CD14-positive monocyte (primary cell): ENCODE measurements at regions not wholly inside any gene's neighbourhood (a gene's known extent, or its start where the extent isn't known, plus 50 kb on each side); places are given as distances from the start of the nearest gene placed in this dataset.

Experiments used
- DNase-seq, 3 donors: peaks; one replicate each; pipeline ENCODE4 v3.0.0-alpha.2; 2011 to 2022
- H2AFZ ChIP-seq: 2 replicates; pipeline ENCODE4 v1.6.0; 2012; ENCODE audit warnings: mild to moderate bottlenecking, low read depth, low read length, inconsistent platforms; ENCODE audit not compliant: insufficient read depth, poor library complexity, severe bottlenecking
- H3K27ac ChIP-seq, 2 donors: 1 replicate in 1 of 2; 2 replicates in 1 of 2; pipeline ENCODE4 v1.5.1; 2012 to 2013; ENCODE audit warnings: low read length in 2 of 2, control low read depth in 1 of 2, inconsistent platforms in 1 of 2, low read depth in 1 of 2, mild to moderate bottlenecking in 1 of 2
- H3K27me3 ChIP-seq, 2 donors: one replicate each; pipeline versions ENCODE4 v1.6.0 to v1.6.1; 2011 to 2013; ENCODE audit warnings: low read length in 2 of 2; ENCODE audit not compliant: control insufficient read depth in 2 of 2, insufficient read depth in 2 of 2
- H3K36me3 ChIP-seq, 2 donors: replicated peaks in 1 of 2; 1 replicate in 1 of 2; 2 replicates in 1 of 2; pipeline versions ENCODE4 v1.5.1 to v1.6.1; 2012 to 2013; ENCODE audit warnings: low read length in 2 of 2, control low read depth in 1 of 2, inconsistent platforms in 1 of 2, mild to moderate bottlenecking in 1 of 2; ENCODE audit not compliant: insufficient read depth in 2 of 2, control insufficient read depth in 1 of 2
- H3K4me1 ChIP-seq, 2 donors: 1 replicate in 1 of 2; 2 replicates in 1 of 2; pipeline versions ENCODE4 v1.5.1 to v1.6.1; 2012 to 2013; ENCODE audit warnings: low read length in 2 of 2, control low read depth in 1 of 2, inconsistent platforms in 1 of 2, mild to moderate bottlenecking in 1 of 2, moderate library complexity in 1 of 2; ENCODE audit not compliant: insufficient read depth in 2 of 2, control insufficient read depth in 1 of 2
- H3K4me2 ChIP-seq: replicated peaks from 2 replicates; pipeline ENCODE3; 2012; ENCODE audit warnings: low read length, moderate library complexity, mild to moderate bottlenecking; ENCODE audit not compliant: poor library complexity, severe bottlenecking; ENCODE audit errors: extremely low read depth
- H3K4me3 ChIP-seq, 3 experiments: fragments of 200-600 bp in 1 of 3; sonication (generic) in 1 of 3; replicated peaks in 1 of 3; 1 replicate in 2 of 3; 2 replicates in 1 of 3; pipeline ENCODE4 v1.5.1; 2011 to 2013; ENCODE audit warnings: low read length in 3 of 3, mild to moderate bottlenecking in 3 of 3, control low read depth in 2 of 3, low read depth in 2 of 3, inconsistent platforms in 1 of 3, moderate library complexity in 1 of 3
- H3K79me2 ChIP-seq: 2 replicates; pipeline ENCODE4 v1.6.0; 2012; ENCODE audit warnings: mild to moderate bottlenecking, control low read depth, inconsistent platforms, low read length, moderate library complexity; ENCODE audit not compliant: insufficient read depth
- H3K9ac ChIP-seq: 2 replicates; pipeline ENCODE4 v1.6.0; 2017; ENCODE audit warnings: low read length, mild to moderate bottlenecking; ENCODE audit not compliant: insufficient read depth, poor library complexity, severe bottlenecking
- H3K9me3 ChIP-seq, 2 donors: replicated peaks in 1 of 2; 1 replicate in 1 of 2; 2 replicates in 1 of 2; pipeline versions ENCODE4 v1.5.1 to v1.6.1; 2012 to 2013; ENCODE audit warnings: low read length in 2 of 2, control low read depth in 1 of 2; ENCODE audit not compliant: control insufficient read depth in 1 of 2, insufficient read depth in 1 of 2
- H4K20me1 ChIP-seq: 2 replicates; pipeline ENCODE4 v1.6.0; 2012; ENCODE audit warnings: mild to moderate bottlenecking, low read length, control low read depth, moderate library complexity; ENCODE audit not compliant: insufficient read depth
- H3K27ac Mint-ChIP-seq, 7 donors: one replicate each; pipeline ENCODE4 v1.8.0; 2020; ENCODE audit warnings: mild to moderate bottlenecking in 7 of 7, mixed read lengths in 7 of 7, moderate library complexity in 6 of 7, inconsistent platforms in 2 of 7
- H3K27me3 Mint-ChIP-seq, 3 donors: one replicate each; pipeline ENCODE4 v1.8.0; 2021 to 2022; ENCODE audit warnings: low read depth in 3 of 3, mild to moderate bottlenecking in 3 of 3, mixed read lengths in 3 of 3, moderate library complexity in 3 of 3, inconsistent platforms in 1 of 3
- H3K36me3 Mint-ChIP-seq, 2 donors: one replicate each; pipeline ENCODE4 v1.8.0; 2020; ENCODE audit warnings: mixed read lengths in 2 of 2, inconsistent platforms in 1 of 2, mild to moderate bottlenecking in 1 of 2
- H3K4me1 Mint-ChIP-seq: one replicate; pipeline ENCODE4 v1.8.0; 2020; ENCODE audit warnings: mild to moderate bottlenecking, mixed read lengths
- H3K4me3 Mint-ChIP-seq, 2 donors: one replicate each; pipeline ENCODE4 v1.8.0; 2020; ENCODE audit warnings: mild to moderate bottlenecking in 2 of 2, mixed read lengths in 2 of 2, moderate library complexity in 1 of 2
- H3K9me3 Mint-ChIP-seq, 7 donors: one replicate each; pipeline ENCODE4 v1.8.0; 2020 to 2022; ENCODE audit warnings: mixed read lengths in 7 of 7, mild to moderate bottlenecking in 6 of 7, moderate library complexity in 6 of 7, inconsistent platforms in 2 of 7
- CTCF ChIP-seq: fragments of 200-600 bp; IDR thresholded peaks from one replicate; pipeline ENCODE4 v1.8.0; 2022; ENCODE audit warnings: antibody characterized with exemption, mild to moderate bottlenecking
- WGBS: methylation state at CpG from one replicate; pipeline ENCODE4 v1.1.5; 2013; ENCODE audit warnings: missing lambda C conversion rate; ENCODE audit not compliant: insufficient coverage; 5-methylcytosine and 5-hydroxymethylcytosine counted together
- intact Hi-C, 2 donors: fragments of 100-400 bp; cut with micrococcal nuclease; formaldehyde crosslinking; loops; one replicate each; pipeline versions ENCODE4 v1.15.0 to v1.15.1; 2023

- H3K27me3 Mint-ChIP-seq: no peaks in the 10 kb centered on the region
- peaks cover 0 to 3% (median 0%) of the 10 kb centered on the region in 7 donors for H3K9me3 Mint-ChIP-seq
- H3K36me3 ChIP-seq: no peaks in the 10 kb centered on the region
- H3K4me3 ChIP-seq: no peak overlapping the region
- no peak overlapping the region for H3K9ac ChIP-seq
- H2AFZ ChIP-seq: no peak overlapping the region
- no peak overlapping the region for H3K27ac ChIP-seq
- WGBS: 33% methylated on average over 1 of the region's 4 CpGs
- no peak for DNase-seq
- H4K20me1 ChIP-seq: no peaks in the 10 kb centered on the region
- H3K27me3 ChIP-seq: no peaks in the 10 kb centered on the region
- H3K4me2 ChIP-seq: no peak overlapping the region
- no peak for TF ChIP-seq CTCF
- H3K79me2 ChIP-seq: no peaks in the 10 kb centered on the region
- intact Hi-C loops: no loop called here
- no peaks in the 10 kb centered on the region for H3K36me3 Mint-ChIP-seq
- no peaks in the 10 kb centered on the region for H3K4me1 ChIP-seq
- no peak overlapping the region for H3K27ac Mint-ChIP-seq
- H3K4me1 Mint-ChIP-seq: no peaks in the 10 kb centered on the region
- H3K9me3 ChIP-seq: no peaks in the 10 kb centered on the region
- H3K4me3 Mint-ChIP-seq: no peak overlapping the region
Observed at GRCh38 chr16:52071101-52071500, 475.8 kb downstream of the TOX3 start.

- H3K4me3 ChIP-seq: no peak overlapping the region
Observed at GRCh38 chr16:52070341-52071057, 476.4 kb downstream of the TOX3 start.

More at GRCh38 chr16:52070341-52071057, 476.4 kb downstream of the TOX3 start:
- Histone ChIP-seq H3K27ac (no peak overlapping the region), H3K36me3 (no peaks in the 10 kb centered on the region), H3K79me2 (no peaks in the 10 kb centered on the region), H2AFZ (no peak overlapping the region), H3K4me1 (no peaks in the 10 kb centered on the region), H3K9ac (no peak overlapping the region), H3K9me3 (no peaks in the 10 kb centered on the region), H3K4me2 (no peak overlapping the region), H4K20me1 (no peaks in the 10 kb centered on the region), H3K27me3 (no peaks in the 10 kb centered on the region)
- H3K4me3 Mint-ChIP-seq: no peak overlapping the region
- H3K9me3 Mint-ChIP-seq: peaks cover 0 to 3% (median 0%) of the 10 kb centered on the region in 7 donors
- intact Hi-C loops: no loop called here
- no peak overlapping the region for H3K27ac Mint-ChIP-seq
- WGBS: no CpG with 5 or more reads among the region's 2 CpGs
- DNase-seq: no peak
- no peaks in the 10 kb centered on the region for H3K27me3 Mint-ChIP-seq
- H3K36me3 Mint-ChIP-seq: no peaks in the 10 kb centered on the region
- H3K4me1 Mint-ChIP-seq: no peaks in the 10 kb centered on the region
- TF ChIP-seq CTCF: no peak
